Activated CD4-positive, alpha-beta memory T cell treated with anti-CD3 and anti-CD28 coated beads, Interleukin-2, amount 10 ng/mL, durations not matched to agents 7 days and 5 days (primary cell): ENCODE measurements at regions not wholly inside any gene's neighbourhood (a gene's known extent, or its start where the extent isn't known, plus 50 kb on each side); places are given as distances from the start of the nearest gene placed in this dataset.
"Not testable (repeated sequence)": the region's sequence is repeated elsewhere in the genome, so short reads cannot be mapped to it uniquely, and the experiment has no call there.

Source experiments
- CTCF ChIA-PET: fragments of 350-600 bp; sonication (Branson Sonifier 250); formaldehyde crosslinking; loops from one replicate; lab custom pipeline; 2021; ENCODE audit warnings: antibody characterized with exemption, inconsistent platforms; lab: Charles Lee
- POLR2A ChIA-PET: fragments of 350-600 bp; sonication (Branson Sonifier 250); formaldehyde crosslinking; loops from one replicate; lab custom pipeline; 2021; ENCODE audit warnings: antibody characterized with exemption; lab: Charles Lee
- DNase-seq: peaks from one replicate; pipeline ENCODE4 v3.0.0-alpha.2; 2020
- H3K27ac Mint-ChIP-seq: one replicate; pipeline ENCODE4 v1.8.0; 2021; ENCODE audit warnings: mild to moderate bottlenecking, mixed read lengths
- H3K27me3 Mint-ChIP-seq: one replicate; pipeline ENCODE4 v1.8.0; 2021; ENCODE audit warnings: mixed read lengths
- H3K36me3 Mint-ChIP-seq: one replicate; pipeline ENCODE4 v1.8.0; 2021; ENCODE audit warnings: low read depth, mixed read lengths
- H3K4me1 Mint-ChIP-seq: one replicate; pipeline ENCODE4 v1.8.0; 2021; ENCODE audit warnings: mixed read lengths
- H3K4me3 Mint-ChIP-seq: one replicate; pipeline ENCODE4 v1.8.0; 2021; ENCODE audit warnings: mild to moderate bottlenecking, mixed read lengths
- H3K9me3 Mint-ChIP-seq: one replicate; pipeline ENCODE4 v1.8.0; 2021; ENCODE audit warnings: mixed read lengths

DNA sequence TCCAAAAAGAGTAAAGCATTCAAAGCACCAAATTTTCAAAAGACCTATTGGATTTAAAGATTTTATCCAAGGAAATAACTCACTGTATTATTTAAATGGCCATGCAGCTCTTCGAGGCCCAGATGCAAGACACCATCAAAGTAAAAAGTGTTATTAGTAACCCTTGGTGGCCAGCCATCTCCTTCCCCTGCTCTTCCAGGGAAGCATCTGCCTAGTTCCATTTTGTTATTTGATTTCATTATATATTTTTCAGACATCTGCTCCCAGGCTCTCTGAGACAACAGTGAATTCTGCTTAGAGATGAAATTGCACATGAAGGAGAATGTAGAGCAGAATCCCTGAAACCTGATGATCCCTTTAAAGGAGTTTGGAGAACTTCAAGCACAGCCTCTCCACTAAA, 252.3 kb upstream of the TBX18 start:
- CTCF ChIA-PET: no interaction called here
- no peak overlapping the region for H3K4me3 Mint-ChIP-seq
- no peak for DNase-seq
- H3K27me3 Mint-ChIP-seq: no peaks in the 10 kb centered on the region
- H3K36me3 Mint-ChIP-seq: no peaks in the 10 kb centered on the region
- POLR2A ChIA-PET: no interaction called here
- H3K27ac Mint-ChIP-seq: no peak overlapping the region
- peaks cover 3% of the 10 kb centered on the region for H3K9me3 Mint-ChIP-seq
- H3K4me1 Mint-ChIP-seq: no peaks in the 10 kb centered on the region

DNA sequence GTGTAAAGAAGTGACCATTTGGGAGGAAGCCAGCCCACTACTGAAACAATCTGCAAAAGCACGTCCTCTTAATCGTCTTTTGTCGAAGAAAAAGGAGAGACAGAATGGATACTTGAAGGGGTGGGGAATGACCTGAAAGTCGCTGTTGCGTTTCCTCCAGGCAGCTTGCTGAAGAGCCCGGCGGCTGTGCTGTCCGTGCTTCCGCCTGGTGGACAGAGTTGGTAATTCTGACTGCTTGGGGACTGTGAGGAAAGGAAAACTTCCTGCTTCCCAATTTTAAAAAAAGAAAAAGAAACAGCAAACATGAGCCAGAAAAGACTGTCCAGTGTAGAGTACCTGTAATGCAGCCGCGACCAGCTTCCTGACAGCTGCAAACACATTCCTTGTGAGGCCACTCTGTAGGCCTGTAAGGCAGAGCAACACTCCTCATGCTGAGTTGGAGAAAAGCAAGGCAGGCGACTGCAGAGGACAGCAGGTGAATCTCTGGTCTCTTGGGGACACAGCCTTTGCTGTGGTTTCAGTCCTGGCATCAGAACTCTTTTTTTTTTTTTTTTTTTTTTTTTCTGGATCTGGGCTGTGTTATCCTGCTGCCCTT, 251.1 kb upstream of the TBX18 start:
- POLR2A ChIA-PET: no interaction called here
- Mint-ChIP-seq H3K9me3 (peaks cover 3% of the 10 kb centered on the region), H3K27me3 (no peaks in the 10 kb centered on the region), H3K4me1 (no peaks in the 10 kb centered on the region), H3K36me3 (no peaks in the 10 kb centered on the region), H3K27ac (no peak overlapping the region), H3K4me3 (no peak overlapping the region)
- no peak for DNase-seq
- CTCF ChIA-PET: no interaction called here

DNA sequence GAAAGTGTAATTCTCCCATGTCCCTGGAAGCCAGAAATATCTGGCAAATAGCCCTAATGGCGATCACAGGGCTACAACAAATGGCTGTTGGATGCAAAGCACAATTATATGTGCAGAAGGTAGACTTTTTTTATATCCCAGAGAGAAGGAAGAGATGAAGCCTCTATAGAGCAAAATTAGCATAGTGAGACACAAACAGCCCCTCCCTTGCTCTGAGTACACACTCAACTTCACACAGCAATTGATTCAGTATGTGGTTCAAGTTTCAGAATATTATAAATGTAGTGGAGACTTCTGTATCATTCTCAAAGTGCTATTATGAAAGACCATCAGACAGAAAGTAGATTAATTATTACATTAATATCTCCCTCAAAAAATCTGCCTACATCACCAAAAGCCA, 246.5 kb upstream of the TBX18 start:
- DNase-seq: no peak
- ChIA-PET POLR2A (no interaction called here), CTCF (no interaction called here)
- Mint-ChIP-seq H3K27ac (no peak overlapping the region), H3K9me3 (peaks cover 3% of the 10 kb centered on the region), H3K36me3 (no peaks in the 10 kb centered on the region), H3K27me3 (no peaks in the 10 kb centered on the region), H3K4me3 (no peak overlapping the region), H3K4me1 (no peaks in the 10 kb centered on the region)

DNA sequence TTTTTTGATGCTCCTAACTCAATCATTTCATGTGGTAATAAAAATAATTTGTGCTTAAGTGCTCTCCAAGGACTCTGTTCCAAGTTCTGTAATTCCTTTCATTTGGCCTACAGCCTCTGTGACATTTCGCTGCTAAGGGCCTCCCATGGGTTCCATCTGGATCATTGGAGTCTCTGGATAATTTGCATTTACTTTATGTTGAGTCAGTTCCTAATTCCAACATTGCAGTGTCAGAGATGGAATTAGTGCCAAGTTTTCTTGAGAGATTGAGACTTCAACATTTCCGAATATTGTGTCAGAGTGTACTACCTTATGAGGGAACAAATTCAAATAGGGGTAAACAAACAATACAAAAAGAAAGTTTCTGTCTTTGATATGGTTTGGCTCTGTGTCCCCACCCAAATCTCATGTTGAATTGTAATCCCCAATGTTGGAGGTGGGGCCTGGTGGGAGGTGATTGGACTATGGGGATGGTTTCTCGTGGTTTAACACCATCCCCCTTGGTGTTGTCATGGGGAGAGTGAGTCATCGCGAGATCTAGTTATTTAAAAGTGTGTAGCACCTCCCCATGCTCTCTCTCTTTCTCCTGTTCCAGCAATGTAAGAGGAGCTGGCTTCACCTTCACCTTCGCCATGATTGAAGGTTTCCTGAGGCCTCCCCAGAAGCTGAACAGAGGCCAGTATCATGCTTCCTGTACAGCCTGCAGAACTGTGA, 244.1 kb upstream of the TBX18 start:
- Mint-ChIP-seq H3K9me3 (peaks cover under 1% of the 10 kb centered on the region), H3K36me3 (no peaks in the 10 kb centered on the region), H3K27ac (no peak overlapping the region), H3K4me1 (no peaks in the 10 kb centered on the region), H3K27me3 (no peaks in the 10 kb centered on the region), H3K4me3 (no peak overlapping the region)
- ChIA-PET POLR2A (no interaction called here), CTCF (no interaction called here)
- no peak for DNase-seq

- DNase-seq: no peak
- POLR2A ChIA-PET: no interaction called here
- no peaks in the 10 kb centered on the region for H3K9me3 Mint-ChIP-seq
- no peaks in the 10 kb centered on the region for H3K36me3 Mint-ChIP-seq
- H3K27me3 Mint-ChIP-seq: no peaks in the 10 kb centered on the region
- H3K27ac Mint-ChIP-seq: no peak overlapping the region
- H3K4me3 Mint-ChIP-seq: no peak overlapping the region
- CTCF ChIA-PET: no interaction called here
- no peaks in the 10 kb centered on the region for H3K4me1 Mint-ChIP-seq
Observed at GRCh38 chr6:85006362-85006761, 242.0 kb upstream of the TBX18 start.

- no peak overlapping the region for H3K27ac Mint-ChIP-seq
- CTCF ChIA-PET: no interaction called here
- no peaks in the 10 kb centered on the region for H3K9me3 Mint-ChIP-seq
- no peaks in the 10 kb centered on the region for H3K4me1 Mint-ChIP-seq
- no peak for DNase-seq
- H3K36me3 Mint-ChIP-seq: no peaks in the 10 kb centered on the region
- no peak overlapping the region for H3K4me3 Mint-ChIP-seq
- no peaks in the 10 kb centered on the region for H3K27me3 Mint-ChIP-seq
- POLR2A ChIA-PET: no interaction called here
Observed at GRCh38 chr6:85005494-85005893, 241.1 kb upstream of the TBX18 start.

- H3K36me3 Mint-ChIP-seq: no peaks in the 10 kb centered on the region
- ChIA-PET POLR2A (no interaction called here), CTCF (no interaction called here)
- no peaks in the 10 kb centered on the region for H3K27me3 Mint-ChIP-seq
- H3K9me3 Mint-ChIP-seq: no peaks in the 10 kb centered on the region
- no peak overlapping the region for H3K27ac Mint-ChIP-seq
- DNase-seq: no peak
- H3K4me1 Mint-ChIP-seq: no peaks in the 10 kb centered on the region
- no peak overlapping the region for H3K4me3 Mint-ChIP-seq
Observed at GRCh38 chr6:85004361-85004995, 240.1 kb upstream of the TBX18 start.

GRCh38 chr6:85002847-85003246, 238.4 kb upstream of the TBX18 start:
- no peak for DNase-seq
- Mint-ChIP-seq H3K36me3 (no peaks in the 10 kb centered on the region), H3K4me1 (no peaks in the 10 kb centered on the region), H3K4me3 (no peak overlapping the region), H3K27ac (no peak overlapping the region), H3K9me3 (no peaks in the 10 kb centered on the region), H3K27me3 (no peaks in the 10 kb centered on the region)
- CTCF ChIA-PET: no interaction called here
- POLR2A ChIA-PET: no interaction called here

GRCh38 chr6:85000001-85000400, 235.6 kb upstream of the TBX18 start:
- no peak overlapping the region for H3K4me3 Mint-ChIP-seq
- H3K27ac Mint-ChIP-seq: no peak overlapping the region
- CTCF ChIA-PET: no interaction called here
- POLR2A ChIA-PET: no interaction called here
- no peak for DNase-seq
- H3K36me3 Mint-ChIP-seq: no peaks in the 10 kb centered on the region
- no peaks in the 10 kb centered on the region for H3K9me3 Mint-ChIP-seq
- no peaks in the 10 kb centered on the region for H3K27me3 Mint-ChIP-seq
- H3K4me1 Mint-ChIP-seq: no peaks in the 10 kb centered on the region

DNA sequence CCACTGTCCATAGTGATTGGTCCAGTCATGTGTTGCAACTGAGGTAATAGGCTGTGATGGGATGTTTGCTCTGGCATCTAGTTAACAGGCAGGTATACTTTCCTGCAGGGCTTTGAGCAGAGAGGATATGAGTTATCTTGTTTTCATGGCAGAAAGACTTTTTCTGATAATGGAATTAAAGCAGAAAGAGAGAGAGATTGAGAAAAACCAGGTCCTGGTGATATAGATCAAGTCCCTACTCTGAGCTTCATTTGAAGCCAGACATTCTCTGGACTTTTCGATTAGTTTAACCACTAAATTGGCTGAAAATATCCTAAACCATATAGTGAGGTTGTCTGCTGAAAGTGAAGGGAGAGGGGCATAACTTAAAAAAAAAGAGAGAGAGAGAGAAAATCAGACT, 233.8 kb upstream of the TBX18 start:
- no peak overlapping the region for H3K4me3 Mint-ChIP-seq
- H3K27me3 Mint-ChIP-seq: no peaks in the 10 kb centered on the region
- peaks cover under 1% of the 10 kb centered on the region for H3K9me3 Mint-ChIP-seq
- ChIA-PET POLR2A (no interaction called here), CTCF (no interaction called here)
- no peaks in the 10 kb centered on the region for H3K4me1 Mint-ChIP-seq
- no peak for DNase-seq
- no peak overlapping the region for H3K27ac Mint-ChIP-seq
- H3K36me3 Mint-ChIP-seq: no peaks in the 10 kb centered on the region

DNA sequence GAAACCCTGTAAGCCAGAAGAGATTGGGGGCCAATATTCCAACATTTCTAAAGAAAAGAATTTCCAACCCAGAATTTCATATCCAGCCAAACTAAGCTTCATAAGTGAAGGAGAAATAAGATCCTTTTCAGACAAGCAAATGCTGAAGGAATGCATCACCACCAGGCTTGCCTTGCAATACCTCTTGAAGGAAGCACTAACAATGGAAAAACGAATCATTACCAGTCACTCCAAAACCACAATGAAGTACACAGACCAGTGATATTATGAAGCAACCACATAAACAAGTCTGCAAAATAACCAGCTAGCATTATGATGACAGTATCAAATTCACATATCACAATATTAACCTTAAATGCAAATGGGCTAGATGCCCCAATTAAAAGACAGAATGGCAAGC, 224.4 kb upstream of the TBX18 start:
- H3K36me3 Mint-ChIP-seq, H3K4me1 Mint-ChIP-seq, DNase-seq, H3K27me3 Mint-ChIP-seq, POLR2A ChIA-PET, H3K27ac Mint-ChIP-seq, CTCF ChIA-PET, H3K4me3 Mint-ChIP-seq, H3K9me3 Mint-ChIP-seq: not testable (repeated sequence)

DNA sequence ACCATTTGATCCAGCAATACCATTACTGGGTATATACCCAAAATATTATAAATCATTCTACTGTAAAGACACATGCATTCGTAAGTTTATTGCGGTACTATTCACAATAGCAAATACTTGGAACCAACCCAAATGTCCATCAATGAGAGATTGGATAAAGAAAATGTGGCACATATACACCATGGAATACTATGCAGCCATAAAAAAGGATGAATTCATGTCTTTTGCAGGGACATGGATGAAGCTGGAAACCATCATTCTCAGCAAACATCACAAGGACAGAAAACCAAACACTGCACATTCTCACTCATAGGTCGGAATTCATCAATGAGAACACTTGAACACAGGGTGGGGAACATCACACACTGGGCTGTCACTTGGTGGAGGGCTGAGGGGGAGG, 221.1 kb upstream of the TBX18 start:
- H3K27me3 Mint-ChIP-seq, H3K4me1 Mint-ChIP-seq, H3K27ac Mint-ChIP-seq, H3K9me3 Mint-ChIP-seq, H3K36me3 Mint-ChIP-seq, DNase-seq, POLR2A ChIA-PET, CTCF ChIA-PET, H3K4me3 Mint-ChIP-seq: not testable (repeated sequence)

DNA sequence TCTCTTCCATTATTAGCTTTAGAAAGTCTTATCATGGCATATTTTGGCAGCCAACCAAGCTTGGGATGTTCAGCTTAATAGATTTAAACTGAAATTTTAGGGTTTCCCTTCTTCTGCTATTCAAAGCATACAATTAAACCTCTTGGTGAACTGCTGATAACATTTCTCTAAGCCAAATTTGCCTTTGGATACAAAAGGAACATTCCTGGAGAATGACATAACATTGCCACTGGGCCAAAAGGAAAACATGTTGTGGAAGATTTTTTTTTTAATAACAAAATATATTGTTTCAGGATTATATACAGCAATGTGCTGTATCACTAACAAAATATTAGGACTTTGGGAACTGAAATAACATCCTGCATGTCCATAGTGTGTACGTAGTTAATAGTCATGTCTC, 215.1 kb upstream of the TBX18 start:
- no peaks in the 10 kb centered on the region for H3K36me3 Mint-ChIP-seq
- H3K27ac Mint-ChIP-seq: no peak overlapping the region
- H3K9me3 Mint-ChIP-seq: peaks cover 5% of the 10 kb centered on the region
- ChIA-PET POLR2A (no interaction called here), CTCF (no interaction called here)
- no peak overlapping the region for H3K4me3 Mint-ChIP-seq
- H3K27me3 Mint-ChIP-seq: no peaks in the 10 kb centered on the region
- H3K4me1 Mint-ChIP-seq: no peaks in the 10 kb centered on the region
- no peak for DNase-seq

- H3K27ac Mint-ChIP-seq: no peak overlapping the region
- H3K27me3 Mint-ChIP-seq: no peaks in the 10 kb centered on the region
- ChIA-PET POLR2A (no interaction called here), CTCF (no interaction called here)
- H3K4me1 Mint-ChIP-seq: no peaks in the 10 kb centered on the region
- DNase-seq: no peak
- H3K9me3 Mint-ChIP-seq: peaks cover 5% of the 10 kb centered on the region
- no peak overlapping the region for H3K4me3 Mint-ChIP-seq
- H3K36me3 Mint-ChIP-seq: no peaks in the 10 kb centered on the region
Observed at GRCh38 chr6:84977363-84977705, 212.9 kb upstream of the TBX18 start.
